ENCODE measurements at regions not wholly inside any gene's neighbourhood (a gene's known extent, or its start where the extent isn't known, plus 50 kb on each side); places are given as distances from the start of the nearest gene placed in this dataset.
"Not testable (repeated sequence)": the region's sequence is repeated elsewhere in the genome, so short reads cannot be mapped to it uniquely, and the experiment has no call there.

- DNase-seq (ENCODE audit: low read depth, low spot score) = no peak
Measured at GRCh38 chr19:31527443-31527842, 178.2 kb upstream of the TSHZ3 start.

GRCh38 chr19:31528261-31528660 lies 179.0 kb upstream of the TSHZ3 start:
- DNase-seq (ENCODE audit: low read depth, low spot score) = no peak

GRCh38 chr19:31529121-31529520 lies 179.9 kb upstream of the TSHZ3 start:
- no peak for DNase-seq (ENCODE audit: low read depth, low spot score)

DNA sequence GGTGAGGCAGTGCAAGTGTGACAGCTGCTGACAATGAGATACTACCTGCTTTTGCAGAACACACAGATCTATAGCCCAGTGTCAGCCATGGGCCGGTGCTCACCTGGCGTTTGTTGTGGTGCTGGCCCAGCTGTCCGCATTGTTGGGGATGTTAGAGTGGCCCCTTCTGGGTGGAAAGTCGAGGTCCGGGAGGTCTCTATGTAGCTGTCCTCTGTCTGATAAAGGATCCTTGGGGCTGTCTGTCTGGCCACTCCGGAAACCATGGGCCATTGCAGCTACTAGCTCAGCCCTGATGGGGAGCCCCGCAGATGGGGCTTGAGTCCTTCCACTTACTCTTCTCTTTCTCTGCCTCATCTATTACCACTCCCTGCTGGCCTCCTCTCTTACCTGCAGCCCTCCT lies 181.5 kb upstream of the TSHZ3 start:
- no peak for DNase-seq (ENCODE audit: low read depth, low spot score)

DNA sequence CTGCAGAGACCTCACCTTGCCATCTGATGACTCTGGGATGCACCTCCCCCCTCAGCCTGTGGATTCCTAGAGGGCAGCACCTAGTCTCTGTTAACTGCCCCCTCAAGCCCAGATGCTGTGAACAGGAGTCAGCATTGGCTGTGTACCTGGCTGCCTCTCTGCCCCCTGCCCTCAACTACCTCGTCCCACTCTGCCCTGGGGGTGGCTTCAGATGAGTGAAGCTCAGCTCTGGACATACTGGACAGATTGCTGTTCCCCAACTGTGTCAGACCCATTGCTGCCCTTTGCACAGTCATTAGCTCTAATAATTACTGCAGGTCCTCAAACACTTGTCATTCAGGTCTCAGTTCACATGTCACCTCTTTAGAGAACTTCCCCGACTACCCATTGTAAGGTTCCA lies 182.1 kb upstream of the TSHZ3 start:
- DNase-seq (ENCODE audit: low read depth, low spot score) = no peak

GRCh38 chr19:31532034-31532433 lies 182.8 kb upstream of the TSHZ3 start:
- no peak for DNase-seq (ENCODE audit: low read depth, low spot score)

DNA sequence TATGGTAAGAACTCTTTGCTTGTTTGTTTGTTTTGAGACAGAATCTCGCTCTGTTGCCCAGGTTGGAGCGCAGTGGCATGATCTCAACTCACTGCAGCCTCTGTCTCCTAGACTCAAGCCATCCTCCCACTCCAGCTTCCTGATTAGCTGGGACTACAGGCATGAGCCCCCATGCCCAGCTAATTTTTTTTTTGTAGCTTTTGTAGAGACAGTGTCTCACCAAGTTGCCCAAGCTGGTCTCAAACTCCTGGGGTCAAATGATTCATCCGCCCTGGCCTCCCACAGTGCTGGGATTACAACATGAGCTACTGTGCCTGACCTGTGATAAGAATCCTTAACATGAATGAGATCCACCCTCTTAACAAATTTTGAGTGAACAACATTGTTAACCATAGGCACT lies 183.9 kb upstream of the TSHZ3 start:
- DNase-seq (ENCODE audit: low read depth, low spot score) = no peak

- no peak for DNase-seq (ENCODE audit: low read depth, low spot score)
Measured at GRCh38 chr19:31534231-31534630, 185.0 kb upstream of the TSHZ3 start.

DNA sequence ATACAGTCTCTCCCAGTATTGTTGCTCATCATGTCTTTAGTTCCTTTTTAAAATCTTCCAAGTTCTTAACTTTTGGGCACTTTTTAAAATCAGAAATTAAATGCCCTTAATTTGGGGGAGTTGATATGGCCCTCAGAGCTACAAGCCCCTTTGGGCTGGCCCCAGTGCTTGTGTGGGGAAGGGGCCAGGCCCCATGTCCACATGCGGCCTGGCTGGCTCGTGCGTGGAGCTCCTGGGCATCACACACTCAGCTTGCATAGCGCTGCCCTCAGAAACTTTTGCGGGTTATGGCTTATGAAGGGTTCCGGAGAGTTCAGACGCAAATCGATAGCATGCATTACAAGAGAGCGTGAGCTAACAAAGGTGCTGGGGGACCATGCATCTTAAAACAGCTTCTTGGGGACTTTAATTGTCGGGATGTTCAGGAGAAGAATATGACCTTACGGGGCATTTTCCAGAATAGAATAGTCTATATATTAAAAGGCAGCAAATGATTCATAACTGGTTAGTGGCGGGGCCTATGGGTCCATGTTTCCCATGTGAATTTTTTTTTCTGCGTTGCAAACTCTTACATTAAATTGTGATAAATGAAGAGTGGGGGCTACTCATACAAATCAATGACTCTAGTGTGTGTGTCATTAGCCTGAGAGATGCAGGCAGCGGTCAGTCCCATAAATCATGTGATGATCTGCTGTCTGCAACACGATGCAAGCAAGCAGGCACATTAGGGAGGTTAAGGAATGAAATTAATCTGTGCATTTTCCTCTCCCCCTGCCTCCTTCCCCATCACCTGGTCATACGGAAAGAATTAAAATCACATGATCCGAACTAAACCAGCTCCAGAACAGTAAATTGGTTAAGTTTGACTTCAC lies 185.8 kb upstream of the TSHZ3 start:
- no peak for DNase-seq (ENCODE audit: low read depth, low spot score)

GRCh38 chr19:31535691-31536460 lies 186.6 kb upstream of the TSHZ3 start:
- DNase-seq (ENCODE audit: low read depth, low spot score) = no peak

- DNase-seq (ENCODE audit: low read depth, low spot score) = no peak
Measured at GRCh38 chr19:31537136-31537535, 187.9 kb upstream of the TSHZ3 start.

GRCh38 chr19:31537902-31538301 lies 188.7 kb upstream of the TSHZ3 start:
- not testable (repeated sequence) for DNase-seq (ENCODE audit: low read depth, low spot score)

GRCh38 chr19:31538879-31539278 lies 189.6 kb upstream of the TSHZ3 start:
- DNase-seq (ENCODE audit: low read depth, low spot score) = no peak

DNA sequence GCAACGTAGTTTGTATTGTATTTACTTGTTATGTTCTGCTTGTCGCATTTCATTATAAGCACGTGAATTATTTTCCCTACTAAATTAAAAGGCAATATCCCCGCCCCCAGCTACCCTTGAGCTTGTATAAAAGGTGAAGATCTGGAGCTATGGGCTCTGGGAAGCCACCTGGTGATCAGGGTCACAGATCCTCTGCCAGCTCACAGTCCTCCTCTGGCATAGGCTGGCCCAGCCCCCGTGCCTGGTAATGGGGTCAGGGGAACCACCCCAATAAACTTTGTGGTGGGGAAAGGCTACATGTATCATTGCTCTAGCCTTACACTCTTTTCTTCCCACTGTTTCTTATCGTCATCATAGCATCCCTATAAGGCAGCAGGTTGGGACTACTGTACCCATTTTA lies 190.2 kb upstream of the TSHZ3 start:
- no peak for DNase-seq (ENCODE audit: low read depth, low spot score)

GRCh38 chr19:31541396-31541795 lies 192.2 kb upstream of the TSHZ3 start:
- DNase-seq (ENCODE audit: low read depth, low spot score) = no peak

- DNase-seq (ENCODE audit: low read depth, low spot score) = no peak
Measured at GRCh38 chr19:31543456-31543855, 194.2 kb upstream of the TSHZ3 start.

GRCh38 chr19:31545777-31546176 lies 196.5 kb upstream of the TSHZ3 start:
- DNase-seq (ENCODE audit: low read depth, low spot score) = no peak

DNA sequence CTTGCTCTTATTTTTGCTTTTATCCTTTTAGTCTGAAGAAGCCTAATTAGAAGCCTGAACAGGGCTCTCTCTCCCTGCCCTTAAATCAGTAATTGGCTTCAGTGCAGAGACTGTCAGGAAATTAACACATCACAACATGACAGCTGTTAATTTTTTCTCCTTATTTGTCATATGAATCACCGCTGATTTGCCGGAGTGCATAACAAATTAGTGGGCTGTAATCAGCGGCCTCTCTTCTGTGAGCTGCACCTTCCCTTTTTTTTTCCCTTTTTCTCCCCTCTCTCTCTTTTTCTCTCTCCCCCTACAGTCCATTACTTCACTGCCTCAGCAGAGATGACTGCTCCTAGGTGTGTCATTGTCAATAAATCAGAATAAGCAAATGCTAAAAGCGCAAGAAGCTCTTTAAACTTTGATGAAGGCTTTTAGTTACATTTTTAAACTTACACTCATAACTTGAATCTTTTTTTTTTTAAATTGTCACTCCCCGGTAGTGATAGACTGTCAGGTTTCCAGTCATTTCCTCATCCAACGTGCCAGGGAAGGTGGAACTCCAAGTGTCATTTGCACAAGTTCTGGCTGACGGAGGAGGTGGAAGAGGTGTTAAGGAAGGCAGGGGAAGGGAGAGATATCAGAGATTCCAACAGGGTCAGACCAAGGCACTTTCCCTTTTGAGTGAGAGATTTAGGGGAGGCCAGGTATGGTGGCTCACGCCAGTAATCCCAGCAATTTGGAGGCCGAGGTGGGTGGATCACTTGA lies 197.1 kb upstream of the TSHZ3 start:
- DNase-seq (ENCODE audit: low read depth, low spot score) = no peak

DNA sequence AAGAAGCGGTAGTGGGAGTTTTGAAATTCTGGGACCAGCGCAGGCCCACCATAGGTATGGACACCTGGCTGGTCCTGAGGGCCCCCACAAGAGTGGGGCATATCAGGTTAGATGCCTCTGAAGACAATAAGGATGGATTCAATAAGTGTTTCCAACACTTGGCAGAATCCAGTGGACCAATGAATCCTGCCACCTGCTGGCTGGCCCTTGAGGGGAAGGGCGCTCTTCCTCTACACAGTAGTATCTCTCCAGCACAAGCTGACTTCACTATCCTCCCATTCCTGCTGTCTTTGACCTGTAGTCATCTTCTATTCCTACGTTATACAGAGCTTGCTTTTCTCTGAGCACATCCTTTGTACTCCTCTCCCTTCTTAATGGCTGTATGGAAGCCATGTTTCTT lies 199.7 kb upstream of the TSHZ3 start:
- DNase-seq (ENCODE audit: low read depth, low spot score) = no peak

DNA sequence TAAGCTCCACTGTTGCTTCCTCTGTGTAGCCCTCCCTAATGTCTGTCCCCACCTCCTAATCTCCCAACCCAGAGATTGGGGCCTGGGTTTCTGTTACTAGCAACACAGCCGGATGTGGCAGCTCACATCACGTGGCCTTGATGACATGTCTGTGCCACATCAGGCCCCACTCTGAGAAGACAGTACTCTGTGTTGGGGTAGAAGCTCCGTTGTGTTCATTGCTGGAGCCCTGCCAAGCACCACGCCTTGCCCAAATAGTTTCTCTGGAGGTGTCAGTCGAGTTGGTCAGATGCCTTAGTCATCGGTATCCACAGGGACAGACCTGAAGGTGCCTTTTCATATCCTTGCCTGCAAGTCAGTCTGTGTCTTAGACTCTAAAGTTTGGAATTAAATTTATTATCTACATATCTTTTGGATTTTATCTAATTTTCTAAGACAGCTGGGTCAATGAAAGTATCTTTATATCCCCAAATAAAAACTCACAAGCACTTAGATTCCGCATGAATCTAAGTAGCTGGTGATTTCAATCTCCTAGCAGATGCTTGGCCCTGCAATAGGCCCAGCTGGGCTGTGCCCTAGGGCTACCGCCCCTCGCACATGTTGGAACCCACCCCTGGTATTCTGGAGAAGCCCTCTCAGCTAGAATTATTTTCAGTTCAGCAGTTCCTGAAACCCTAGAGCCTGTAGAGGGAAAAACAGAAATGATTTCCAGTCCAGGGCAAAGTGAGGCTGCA lies 204.0 kb upstream of the TSHZ3 start:
- DNase-seq (ENCODE audit: low read depth, low spot score) = no peak

- DNase-seq (ENCODE audit: low read depth, low spot score) = no peak
Measured at GRCh38 chr19:31553846-31554215, 204.6 kb upstream of the TSHZ3 start.

All from pulmonary artery endothelial cell (primary cell).